ENCODE measurements at regions not wholly inside any gene's neighbourhood (a gene's known extent, or its start where the extent isn't known, plus 50 kb on each side); places are given as distances from the start of the nearest gene placed in this dataset.
"Not testable (repeated sequence)": the region's sequence is repeated elsewhere in the genome, so short reads cannot be mapped to it uniquely, and the experiment has no call there.

DNA sequence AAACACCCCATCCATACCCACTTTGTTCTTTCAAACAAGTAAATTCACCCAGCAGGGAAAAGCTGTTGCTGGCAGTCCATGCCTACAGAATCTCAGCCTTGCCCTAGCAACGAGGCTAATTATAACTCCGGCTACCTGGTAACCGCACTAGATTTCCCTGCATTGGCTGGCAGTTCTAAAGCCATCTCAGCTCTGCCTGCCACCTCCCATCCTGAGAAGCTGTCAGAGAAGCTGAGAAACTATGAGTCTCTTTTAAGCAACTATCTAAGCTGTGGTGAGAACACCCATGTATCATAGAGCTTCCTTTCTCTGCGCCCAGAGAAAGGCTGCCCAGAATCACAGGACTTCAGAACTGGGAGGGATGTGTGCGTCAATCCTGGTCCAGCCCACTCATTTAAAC is 126.5 kb upstream of the NBPF9 start:
- DNase-seq (ENCODE audit: low spot score), result not testable (repeated sequence)

DNA sequence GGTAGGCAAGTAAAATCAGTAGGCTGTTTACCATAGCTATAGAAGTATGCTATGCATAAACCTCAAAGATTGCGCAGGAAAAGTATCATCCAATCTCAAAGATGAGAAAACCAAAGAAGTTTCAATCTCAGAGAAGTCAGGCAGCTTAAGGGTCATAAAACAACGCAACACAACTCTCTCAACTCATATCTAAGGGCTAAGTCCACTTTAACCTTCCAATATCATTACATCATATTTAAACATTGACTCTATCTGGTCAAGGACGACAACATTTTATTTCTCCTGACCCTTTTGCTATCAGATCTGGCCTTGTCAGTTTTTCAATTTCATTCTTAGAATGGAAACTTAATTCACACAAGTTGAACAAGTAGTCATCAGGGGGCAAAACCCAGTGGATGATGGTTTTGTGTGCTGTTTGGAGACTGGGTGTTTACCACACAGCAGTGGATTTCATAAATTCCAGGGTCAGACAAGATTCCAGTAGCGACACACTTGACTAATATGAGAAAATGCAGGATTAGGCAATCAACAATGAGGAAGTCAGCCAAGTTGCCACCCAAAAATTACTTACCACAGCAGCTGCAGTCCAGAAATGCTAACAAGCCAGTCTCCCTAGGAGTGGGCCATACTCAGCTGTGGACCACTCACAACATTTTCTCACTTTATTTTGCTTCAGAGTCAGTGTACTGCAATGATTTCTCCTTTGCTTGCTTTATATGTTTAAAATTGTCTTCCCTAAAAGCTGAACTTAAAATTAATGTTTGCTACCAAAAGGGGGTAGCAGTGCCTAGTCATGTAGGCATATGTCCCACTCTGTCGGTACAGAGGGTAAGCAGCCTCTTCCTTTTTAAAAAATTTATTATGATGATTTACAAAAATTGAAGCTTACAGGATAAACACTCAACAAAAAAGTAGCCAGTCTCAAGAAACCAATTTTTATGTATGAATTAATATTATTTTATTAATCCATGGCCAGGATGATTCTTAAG is 131.9 kb upstream of the NBPF9 start:
- not testable (repeated sequence) for DNase-seq (ENCODE audit: low spot score)

DNA sequence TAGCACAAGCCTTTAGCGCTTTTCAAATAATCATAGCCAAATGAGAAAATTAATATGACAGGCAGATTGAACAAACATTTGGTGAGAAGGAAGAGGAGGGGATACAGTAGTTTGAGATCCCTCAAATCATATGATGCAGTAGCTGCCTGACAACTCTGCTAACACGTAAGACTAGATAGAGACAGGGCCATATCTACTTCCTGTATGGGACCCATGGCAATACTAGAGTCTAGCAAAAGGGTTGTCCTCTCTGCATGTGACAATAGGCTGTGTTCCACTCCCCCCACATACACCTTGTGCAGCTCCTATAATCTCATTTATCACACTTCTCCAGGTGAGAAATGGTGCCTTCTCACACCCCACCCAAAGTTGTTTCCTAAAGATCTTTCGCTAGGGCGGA is 134.2 kb upstream of the NBPF9 start:
- not testable (repeated sequence) for DNase-seq (ENCODE audit: low spot score)

DNA sequence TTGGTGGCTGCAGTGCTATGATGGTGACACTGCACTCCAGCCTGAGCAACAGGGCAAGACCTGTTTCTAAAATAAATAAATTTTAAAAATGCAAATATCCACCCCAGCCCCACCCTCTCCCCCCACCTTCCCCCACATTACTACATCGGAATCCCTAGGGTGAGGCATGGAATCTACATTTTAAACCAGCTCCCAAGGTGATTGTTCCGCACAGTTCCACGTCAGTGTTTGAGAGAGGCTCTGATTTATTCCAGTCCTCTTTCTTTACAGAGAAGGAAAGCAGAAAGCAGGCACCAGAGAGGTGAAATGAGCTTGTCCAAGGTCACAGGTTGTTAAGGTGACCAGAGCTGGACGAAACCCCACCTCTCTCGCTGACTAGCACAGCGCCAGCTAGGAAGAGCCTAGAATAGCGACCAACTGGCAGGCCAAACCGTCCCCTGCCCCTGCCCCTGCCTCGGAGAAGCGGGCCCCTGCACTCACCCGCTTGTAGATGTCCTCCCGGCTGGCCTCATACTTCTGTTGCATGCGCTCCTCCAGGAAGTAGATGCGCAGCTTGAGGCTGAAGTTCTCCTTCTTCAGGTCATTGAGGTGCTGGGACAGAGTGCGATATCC is 136.7 kb upstream of the NBPF9 start:
- DNase-seq (ENCODE audit: low spot score), result not testable (repeated sequence)

DNA sequence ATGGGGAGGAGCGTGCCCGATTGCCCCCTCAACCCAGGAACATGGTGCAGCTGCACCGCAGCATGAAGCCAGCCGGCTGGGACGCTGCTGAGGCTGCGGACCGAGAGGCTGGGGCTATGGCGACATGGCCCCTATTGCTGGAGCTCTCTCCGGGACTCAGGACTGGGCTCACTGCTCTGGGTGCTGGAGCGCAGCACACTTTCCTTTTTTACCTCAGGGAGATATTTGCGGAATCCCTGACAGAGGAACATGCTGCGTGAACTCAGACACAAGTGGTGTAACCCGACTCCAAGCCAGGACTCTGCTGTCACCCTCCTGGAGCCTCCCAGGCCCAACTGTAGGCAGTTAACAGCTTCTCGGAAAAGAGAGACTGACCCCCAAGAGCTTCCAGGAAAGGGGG is 137.2 kb upstream of the NBPF9 start:
- DNase-seq (ENCODE audit: low spot score), result not testable (repeated sequence)

DNA sequence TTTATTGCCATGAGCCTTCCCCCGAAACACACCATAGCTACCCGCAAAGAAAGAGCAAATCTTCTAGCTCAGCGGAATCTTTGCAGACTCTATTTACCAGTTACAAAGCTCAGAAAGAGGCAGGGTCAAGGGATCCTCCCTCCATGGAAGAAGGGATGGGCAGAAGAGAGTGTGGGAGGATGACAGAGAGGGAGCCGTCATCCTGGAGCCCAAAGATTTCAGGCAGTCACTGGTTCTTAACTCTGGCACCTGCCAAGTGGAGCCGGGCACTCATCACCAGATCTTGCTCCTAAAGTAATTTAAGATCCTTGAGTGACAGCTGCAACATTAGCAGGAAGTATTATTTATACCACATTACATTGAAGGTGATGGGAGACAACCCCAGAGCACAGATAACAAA is 137.9 kb upstream of the NBPF9 start:
- not testable (repeated sequence) for DNase-seq (ENCODE audit: low spot score)

DNA sequence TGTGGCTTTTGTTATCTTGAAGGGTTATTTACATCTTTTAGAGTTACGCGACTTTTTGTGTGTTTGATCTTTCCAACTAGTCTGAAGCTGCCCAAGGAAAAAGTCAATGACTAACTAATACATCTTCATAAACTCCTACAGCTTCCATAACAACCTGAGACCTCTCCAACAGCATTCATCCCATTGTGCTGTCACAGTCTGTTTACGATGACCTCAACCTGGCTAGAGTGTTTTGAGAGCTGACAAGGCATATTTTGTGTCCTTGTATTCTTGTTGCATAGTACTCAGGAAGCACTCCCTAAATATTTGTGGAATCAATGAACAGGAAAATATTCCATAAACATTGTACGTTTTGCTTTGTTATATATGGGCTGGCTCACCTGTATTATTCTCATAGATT is 140.2 kb upstream of the NBPF9 start:
- DNase-seq (ENCODE audit: low spot score), result not testable (repeated sequence)

DNA sequence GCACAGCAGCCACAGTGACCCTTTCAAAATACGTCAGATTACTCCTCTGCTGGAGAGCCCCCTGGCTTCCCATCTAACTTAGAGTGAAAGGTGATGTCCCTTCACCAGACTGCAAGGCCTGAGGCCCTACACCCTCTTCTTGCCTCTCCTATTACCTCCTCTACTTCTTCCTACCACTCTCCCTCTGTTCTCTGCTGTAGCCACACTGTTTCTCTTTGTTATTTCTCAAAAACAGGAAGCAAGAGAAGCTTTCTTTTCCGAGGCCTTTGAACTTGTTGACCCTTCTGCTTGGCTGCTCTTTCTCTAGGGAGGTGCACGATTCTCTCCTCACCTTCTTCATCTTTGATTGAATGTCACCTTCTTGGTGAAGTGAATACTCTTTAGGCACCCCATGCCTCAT is 141.3 kb upstream of the NBPF9 start:
- not testable (repeated sequence) for DNase-seq (ENCODE audit: low spot score)

DNA sequence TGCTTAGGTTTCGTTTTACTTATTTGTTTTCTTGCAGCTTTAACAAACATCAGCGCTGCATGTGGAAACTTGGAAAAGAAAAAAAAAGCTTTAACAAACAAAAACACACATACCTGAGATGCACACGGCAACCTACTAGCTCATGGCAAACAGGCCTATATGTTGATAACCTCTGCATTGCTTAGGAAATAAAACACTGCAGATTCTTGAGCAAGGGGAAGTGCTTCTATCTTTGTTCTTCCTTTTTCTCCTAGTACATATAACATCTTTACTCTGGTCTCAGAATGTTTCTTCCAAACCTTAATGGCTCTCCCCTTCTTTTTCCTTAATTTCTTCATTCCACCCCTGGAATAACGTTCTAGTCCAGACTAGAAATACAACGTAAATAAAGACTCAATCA is 142.9 kb upstream of the NBPF9 start:
- DNase-seq (ENCODE audit: low spot score), result not testable (repeated sequence)

DNA sequence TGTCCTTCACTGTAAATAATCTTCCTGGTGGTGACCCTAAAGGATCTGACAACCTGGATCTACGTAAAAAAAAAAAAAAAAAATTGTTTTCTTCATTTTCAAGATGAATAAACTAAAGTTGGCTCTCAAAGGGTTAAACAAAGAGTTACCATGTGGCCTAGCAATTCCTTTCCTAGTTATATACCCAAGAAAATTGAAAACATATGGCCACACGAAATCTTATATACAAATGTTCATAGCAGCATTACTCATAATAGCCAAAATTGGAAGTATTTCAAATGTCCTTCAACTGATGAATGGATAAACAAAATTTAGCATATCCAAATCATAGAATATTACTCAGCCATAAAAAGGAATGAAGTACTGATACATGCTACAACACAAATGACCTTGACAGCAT is 145.3 kb upstream of the NBPF9 start:
- not testable (repeated sequence) for DNase-seq (ENCODE audit: low spot score)

DNA sequence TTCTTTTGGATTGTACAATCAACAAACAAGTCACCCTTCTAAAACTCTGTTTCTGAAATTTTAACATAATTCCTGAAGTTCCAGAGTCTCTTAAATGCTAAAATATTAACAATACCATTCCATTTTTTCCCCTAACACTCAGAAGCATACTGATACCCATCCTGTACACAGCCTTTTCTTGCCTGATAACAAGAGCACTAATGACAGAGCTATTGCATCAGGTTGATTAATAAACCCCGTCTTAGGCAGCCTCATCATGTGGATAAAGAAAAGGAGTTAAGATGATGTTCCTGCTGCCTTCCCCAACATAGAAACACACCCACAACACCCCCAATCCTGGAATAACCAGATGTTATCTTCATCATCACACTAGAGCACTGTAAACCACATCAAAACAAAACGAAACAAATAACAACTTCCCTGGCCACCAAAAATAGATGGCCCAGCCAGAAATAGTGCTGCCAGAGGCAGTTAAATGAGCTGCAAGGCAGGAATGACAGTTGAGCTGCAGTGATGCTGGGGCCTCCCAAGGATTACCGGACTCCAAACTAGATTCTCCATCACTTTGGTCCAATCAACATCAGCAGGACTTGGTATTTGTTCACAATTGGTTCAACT is 146.6 kb upstream of the NBPF9 start:
- DNase-seq (ENCODE audit: low spot score), result not testable (repeated sequence)

DNA sequence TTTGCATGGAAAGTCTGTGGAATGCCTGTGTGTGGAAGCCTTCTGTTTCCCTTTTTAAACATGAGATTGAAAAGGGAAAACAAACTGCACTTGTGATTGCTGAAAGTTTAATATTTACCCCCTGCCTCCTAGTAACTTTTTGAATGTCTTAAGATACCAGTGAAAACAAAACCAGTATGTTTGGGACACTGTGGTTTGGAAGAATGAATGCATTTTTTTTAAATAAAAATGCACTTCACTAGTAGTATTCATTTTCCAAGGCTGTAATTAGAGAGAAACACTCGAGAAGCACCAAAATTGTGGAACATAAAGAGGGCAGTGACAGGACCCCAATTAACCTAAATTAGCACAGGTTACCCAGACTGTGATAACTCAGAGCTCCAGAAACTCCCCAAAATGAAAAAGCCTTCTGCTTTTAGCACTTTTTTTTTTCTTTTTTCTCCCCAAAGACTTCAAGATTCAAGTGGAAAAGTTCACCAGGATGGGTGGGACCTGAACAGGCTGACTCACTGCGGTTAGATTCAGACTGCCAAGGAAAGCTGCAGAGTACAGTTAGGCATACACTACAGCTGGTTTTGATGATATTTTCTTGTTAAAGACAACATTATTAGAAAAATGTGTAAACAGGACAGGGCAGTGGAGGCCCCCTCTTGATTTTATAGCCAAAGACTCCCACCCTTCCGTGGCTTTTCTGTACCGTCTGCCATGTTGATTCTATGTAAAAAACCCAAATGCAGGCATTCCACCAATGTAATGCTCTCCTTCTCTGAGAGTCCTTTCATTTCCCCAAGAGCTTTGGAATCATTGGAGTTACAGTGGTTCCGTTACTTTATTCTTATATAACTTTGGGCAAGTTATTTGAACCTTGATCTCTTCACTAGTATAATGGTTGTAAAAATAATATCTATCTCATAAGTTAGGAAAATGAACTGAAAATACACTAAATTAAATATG is 151.8 kb upstream of the NBPF9 start:
- DNase-seq (ENCODE audit: low spot score), result not testable (repeated sequence)

DNA sequence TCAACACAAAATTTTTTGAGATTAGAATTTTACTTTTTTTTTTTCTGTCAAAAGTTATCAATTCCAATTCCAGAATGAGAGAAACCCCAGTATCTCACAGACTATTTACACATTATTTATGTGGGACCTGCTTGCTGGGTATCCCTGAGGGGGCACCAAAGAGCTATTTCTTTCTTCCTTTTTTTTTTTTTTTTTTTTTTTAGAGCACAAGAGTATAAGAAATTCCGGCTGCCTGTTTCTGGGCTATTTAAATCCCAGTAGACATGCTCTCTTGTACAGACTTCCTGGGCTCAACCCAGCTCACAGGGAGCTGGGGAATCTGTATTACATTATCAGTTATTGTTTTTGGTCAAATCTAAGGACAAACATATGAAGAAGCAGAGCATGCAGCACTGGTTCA is 156.9 kb upstream of the NBPF9 start:
- not testable (repeated sequence) for DNase-seq (ENCODE audit: low spot score)

DNA sequence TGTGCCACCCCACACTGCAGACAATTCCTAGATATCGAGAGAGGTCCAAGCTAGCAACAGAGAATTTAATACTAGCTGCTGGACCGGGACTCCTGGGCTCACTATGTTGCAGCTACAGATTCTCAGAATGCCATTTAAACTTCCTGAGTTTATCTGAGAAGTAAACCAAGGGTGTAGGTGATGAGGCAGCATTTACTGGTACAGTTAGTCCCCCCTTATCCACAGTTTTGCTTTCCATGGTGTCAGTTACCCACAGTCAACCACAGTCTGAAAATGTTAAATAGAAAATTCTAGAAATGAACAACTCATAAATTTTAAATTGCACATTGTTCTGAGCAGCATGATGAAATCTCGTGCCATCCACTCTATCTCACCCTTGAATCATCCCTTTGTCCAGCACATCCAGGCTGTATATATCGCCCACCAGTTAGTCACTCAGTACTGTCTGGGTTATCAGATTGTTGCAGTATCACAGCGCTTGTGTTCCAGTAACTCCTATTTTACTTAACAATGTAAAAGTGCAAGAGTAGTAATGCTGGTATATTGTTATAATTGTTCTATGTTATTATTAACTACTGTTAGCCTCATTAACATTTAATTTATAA is 157.5 kb upstream of the NBPF9 start:
- DNase-seq (ENCODE audit: low spot score), result not testable (repeated sequence)

DNA sequence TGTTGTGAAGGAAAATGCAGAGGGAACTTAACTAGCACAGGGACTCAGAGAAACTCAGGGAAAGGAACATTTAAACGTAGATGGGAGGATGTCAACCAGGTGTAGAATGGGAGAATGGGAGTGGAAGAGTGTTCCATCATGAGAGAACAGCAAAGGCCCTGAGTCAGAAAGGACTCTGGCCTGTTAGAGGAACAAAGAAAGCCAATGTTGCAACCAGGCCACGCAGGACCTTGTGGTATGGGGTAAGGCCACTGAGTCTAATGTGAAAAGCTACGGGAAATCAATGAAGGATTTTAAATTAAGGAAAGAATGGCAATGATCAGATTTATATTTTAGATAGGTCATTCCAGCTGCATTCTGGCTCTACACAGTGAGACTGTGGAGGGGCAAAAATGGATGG is 163.9 kb upstream of the NBPF9 start:
- not testable (repeated sequence) for DNase-seq (ENCODE audit: low spot score)

DNA sequence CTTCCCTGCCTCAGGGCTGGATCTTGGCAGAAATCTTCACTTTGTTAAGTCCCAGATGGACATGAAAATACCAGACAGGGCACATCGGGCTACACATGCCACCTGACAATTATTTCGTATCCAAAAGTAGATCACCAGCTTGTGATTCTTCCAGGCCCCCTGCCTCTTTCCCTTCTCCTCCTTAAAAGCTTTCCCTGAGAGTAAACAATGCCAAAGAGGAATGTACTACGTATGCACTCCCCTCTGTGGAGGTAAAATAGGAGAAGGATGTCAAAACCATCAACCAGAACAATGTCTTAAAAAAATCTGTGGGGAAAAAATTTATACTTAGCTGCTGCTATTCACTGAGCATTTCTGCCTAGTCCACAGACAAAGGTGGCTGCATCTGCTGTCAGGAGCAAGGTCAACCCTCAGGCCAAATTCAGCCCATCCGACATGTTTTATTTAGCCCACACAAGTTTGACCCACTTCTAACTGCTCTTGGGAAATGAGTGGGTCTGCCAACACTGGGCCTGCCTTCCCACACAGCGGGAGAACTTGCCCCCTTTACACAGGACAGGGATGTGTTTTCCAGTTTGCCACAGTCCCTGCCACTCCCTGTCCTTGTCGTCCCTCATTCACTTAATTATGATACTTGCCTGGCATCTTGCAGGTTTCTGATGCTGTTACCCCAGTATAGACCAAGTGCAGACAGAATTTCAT is 165.8 kb upstream of the NBPF9 start:
- not testable (repeated sequence) for DNase-seq (ENCODE audit: low spot score)

DNA sequence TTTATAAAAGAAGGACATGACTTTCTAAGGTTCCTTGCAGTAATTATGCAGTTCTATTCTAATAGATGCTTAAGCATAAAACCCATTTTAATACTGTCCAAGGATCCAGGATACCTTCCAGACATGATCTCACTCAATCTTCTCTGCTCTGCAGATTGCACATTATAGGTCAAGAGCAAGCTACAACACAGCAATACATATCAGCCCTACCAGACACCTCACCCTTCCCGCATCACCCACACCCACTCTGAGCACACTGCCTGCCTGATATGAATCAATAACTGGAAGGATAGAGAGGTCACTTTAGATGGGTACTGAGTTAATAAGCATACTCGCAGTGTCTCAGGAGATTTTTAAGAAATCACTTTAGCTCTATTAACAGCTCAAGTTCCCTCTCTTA is 166.5 kb upstream of the NBPF9 start:
- not testable (repeated sequence) for DNase-seq (ENCODE audit: low spot score)

DNA sequence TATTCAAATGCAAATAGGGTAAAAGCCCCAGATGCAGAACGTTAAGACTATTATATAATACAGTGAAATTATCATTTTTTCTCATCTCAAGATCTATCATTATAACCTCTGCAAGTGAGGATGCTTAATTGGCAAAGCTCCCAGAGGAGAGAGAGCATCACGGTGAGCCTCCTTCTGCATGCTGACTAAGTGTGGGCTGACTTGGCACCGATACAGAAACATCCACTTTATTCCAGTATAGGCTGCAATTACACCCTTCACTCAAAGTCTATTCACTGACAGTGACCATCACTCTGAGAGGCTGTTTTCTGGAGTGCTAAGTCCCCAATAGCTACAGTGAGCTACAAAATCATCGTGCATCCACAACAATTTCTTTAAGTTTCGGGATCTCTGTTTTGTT is 171.1 kb upstream of the NBPF9 start:
- DNase-seq (ENCODE audit: low spot score), result not testable (repeated sequence)

DNA sequence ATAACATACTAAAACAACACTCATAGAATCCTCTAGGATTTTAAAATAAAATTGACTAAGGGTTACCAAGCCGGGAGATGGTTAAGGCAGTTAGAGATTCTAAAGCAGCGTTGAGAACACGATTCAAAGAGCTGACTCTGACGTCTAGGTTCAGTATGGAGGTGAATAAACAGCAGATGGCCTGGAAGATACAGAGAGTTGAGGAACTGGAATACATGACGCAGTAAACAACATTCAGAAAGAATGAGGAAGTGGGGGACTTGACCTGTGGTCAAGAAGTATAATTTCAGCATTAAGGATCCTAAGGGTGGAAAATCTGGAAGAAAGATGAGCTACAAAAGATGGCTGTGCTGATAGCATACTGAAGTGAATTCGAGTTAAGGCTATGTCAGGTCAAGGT is 172.5 kb upstream of the NBPF9 start:
- DNase-seq (ENCODE audit: low spot score), result not testable (repeated sequence)

DNA sequence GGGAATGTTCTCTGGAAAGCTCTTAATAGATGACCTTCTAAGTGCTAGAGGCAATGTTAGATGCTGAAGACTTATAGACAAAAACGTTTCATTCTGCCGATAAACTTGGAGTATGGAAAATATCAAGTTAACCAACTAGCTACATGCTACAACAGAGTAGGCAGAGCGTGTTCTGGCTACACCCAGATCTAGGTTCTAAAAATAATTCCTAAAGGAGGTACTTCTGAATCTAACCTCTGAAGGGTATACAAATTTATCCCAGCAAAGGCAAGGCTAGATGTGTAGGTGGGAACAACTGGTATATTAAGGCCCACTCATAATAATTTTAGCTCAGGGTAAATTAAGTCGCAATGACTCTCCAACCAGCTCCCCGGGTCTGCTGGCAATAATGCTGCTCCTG is 173.1 kb upstream of the NBPF9 start:
- DNase-seq (ENCODE audit: low spot score), result not testable (repeated sequence)
